ENCODE measurements at regions not wholly inside any gene's neighbourhood (a gene's known extent, or its start where the extent isn't known, plus 50 kb on each side); places are given as distances from the start of the nearest gene placed in this dataset.

- Mint-ChIP-seq H3K27me3 (ENCODE audit: low read depth) (peaks cover 8% of the 10 kb centered on the region), H3K4me3 (no peak overlapping the region), H3K9me3 (no peaks in the 10 kb centered on the region), H3K4me1 (ENCODE audit: low read depth) (no peaks in the 10 kb centered on the region), H3K27ac (no peak overlapping the region), H3K36me3 (ENCODE audit: low read depth) (no peaks in the 10 kb centered on the region)
Observed at GRCh38 chr19:13604902-13605586, 98.8 kb upstream of the CACNA1A start.

- peaks cover 17% of the 10 kb centered on the region for H3K27me3 Mint-ChIP-seq (ENCODE audit: low read depth)
- no peak overlapping the region for H3K27ac Mint-ChIP-seq
- H3K36me3 Mint-ChIP-seq (ENCODE audit: low read depth), result no peaks in the 10 kb centered on the region
- no peaks in the 10 kb centered on the region for H3K9me3 Mint-ChIP-seq
- H3K4me3 Mint-ChIP-seq, result no peak overlapping the region
- peaks cover 2% of the 10 kb centered on the region for H3K4me1 Mint-ChIP-seq (ENCODE audit: low read depth)
Observed at GRCh38 chr19:13600802-13601201, 94.5 kb upstream of the CACNA1A start.

GRCh38 chr19:13600091-13600490 is 93.8 kb upstream of the CACNA1A start:
- Mint-ChIP-seq H3K9me3 (no peaks in the 10 kb centered on the region), H3K4me3 (no peak overlapping the region), H3K27me3 (ENCODE audit: low read depth) (peaks cover 14% of the 10 kb centered on the region), H3K27ac (no peak overlapping the region), H3K36me3 (ENCODE audit: low read depth) (no peaks in the 10 kb centered on the region), H3K4me1 (ENCODE audit: low read depth) (peaks cover 2% of the 10 kb centered on the region)

DNA sequence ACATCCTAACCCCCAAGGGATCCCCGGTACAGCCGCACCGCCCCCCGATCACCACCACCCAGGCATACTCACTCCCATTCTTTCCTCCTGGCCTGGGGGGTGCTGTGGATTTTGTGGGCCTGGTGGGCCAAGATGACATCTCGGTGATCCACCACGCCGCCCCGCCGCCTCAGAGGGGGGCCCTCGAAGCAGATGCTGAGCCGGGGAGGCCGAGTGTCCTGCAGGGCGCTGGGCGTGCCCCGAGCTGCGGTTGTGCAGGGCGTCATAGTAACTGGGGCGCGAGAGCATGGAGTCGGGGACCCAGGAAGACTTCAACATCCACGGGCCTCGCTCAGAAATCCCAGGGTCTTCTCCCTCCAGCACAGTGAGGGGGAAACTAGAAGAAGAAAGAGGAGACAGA is 93.4 kb upstream of the CACNA1A start:
- H3K4me1 Mint-ChIP-seq (ENCODE audit: low read depth), result peaks cover 2% of the 10 kb centered on the region
- H3K27me3 Mint-ChIP-seq (ENCODE audit: low read depth), result peaks cover 10% of the 10 kb centered on the region
- no peak overlapping the region for H3K27ac Mint-ChIP-seq
- H3K4me3 Mint-ChIP-seq, result no peak overlapping the region
- H3K36me3 Mint-ChIP-seq (ENCODE audit: low read depth), result no peaks in the 10 kb centered on the region
- H3K9me3 Mint-ChIP-seq, result no peaks in the 10 kb centered on the region

- H3K27me3 Mint-ChIP-seq (ENCODE audit: low read depth), result peaks cover 13% of the 10 kb centered on the region
- no peaks in the 10 kb centered on the region for H3K36me3 Mint-ChIP-seq (ENCODE audit: low read depth)
- H3K9me3 Mint-ChIP-seq, result no peaks in the 10 kb centered on the region
- no peak overlapping the region for H3K27ac Mint-ChIP-seq
- no peak overlapping the region for H3K4me3 Mint-ChIP-seq
- peaks cover 2% of the 10 kb centered on the region for H3K4me1 Mint-ChIP-seq (ENCODE audit: low read depth)
Observed at GRCh38 chr19:13598098-13598497, 91.8 kb upstream of the CACNA1A start.

GRCh38 chr19:13597640-13598039 is 91.4 kb upstream of the CACNA1A start:
- Mint-ChIP-seq H3K27me3 (ENCODE audit: low read depth) (peaks cover 13% of the 10 kb centered on the region), H3K4me3 (no peak overlapping the region), H3K9me3 (no peaks in the 10 kb centered on the region), H3K27ac (no peak overlapping the region), H3K4me1 (ENCODE audit: low read depth) (peaks cover 2% of the 10 kb centered on the region), H3K36me3 (ENCODE audit: low read depth) (no peaks in the 10 kb centered on the region)

DNA sequence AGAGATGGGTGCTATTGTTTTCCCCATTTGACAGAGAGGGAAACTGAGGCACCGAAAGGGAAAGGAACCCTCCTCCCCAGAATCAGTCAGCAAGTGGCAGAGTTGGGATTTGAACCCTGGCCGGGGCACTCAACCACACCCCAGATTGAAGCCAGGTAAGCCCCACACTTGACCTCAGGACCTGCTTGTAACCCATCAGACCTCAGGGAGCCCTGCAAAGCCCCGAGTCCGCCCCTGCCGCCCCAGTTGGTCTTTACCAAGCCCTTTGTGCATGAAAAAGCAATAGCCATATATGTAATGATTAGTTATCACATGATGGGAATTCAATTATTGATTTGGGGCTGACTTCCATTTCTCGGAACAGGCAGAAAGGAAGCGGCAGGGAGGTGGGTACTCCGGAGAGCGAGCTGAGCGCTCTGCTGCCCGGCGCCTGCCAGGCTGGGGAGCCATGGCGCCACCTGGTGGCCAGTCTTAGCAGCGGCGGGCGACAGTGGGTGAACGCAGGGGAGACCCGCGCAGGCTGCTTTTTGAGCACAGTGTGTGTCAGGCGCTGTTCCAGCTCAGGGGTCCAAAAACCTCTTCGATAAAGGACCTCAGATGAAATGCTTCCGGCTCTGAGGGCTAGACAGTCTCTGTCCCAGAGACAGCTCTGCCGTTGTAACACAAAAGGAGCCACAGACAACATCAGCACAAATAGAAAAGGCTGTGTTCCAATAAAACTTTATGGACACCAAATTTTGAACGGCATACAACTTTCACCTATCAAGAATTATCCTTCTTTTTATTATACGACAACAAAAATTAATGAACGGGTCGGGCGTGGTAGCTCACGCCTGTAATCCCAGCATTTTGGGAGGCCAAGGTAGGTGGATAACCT is 82.9 kb upstream of the CACNA1A start:
- Mint-ChIP-seq H3K27me3 (ENCODE audit: low read depth) (peaks cover 10% of the 10 kb centered on the region), H3K27ac (no peak overlapping the region), H3K9me3 (no peaks in the 10 kb centered on the region), H3K4me1 (ENCODE audit: low read depth) (no peaks in the 10 kb centered on the region), H3K4me3 (no peak overlapping the region), H3K36me3 (ENCODE audit: low read depth) (no peaks in the 10 kb centered on the region)

- Mint-ChIP-seq H3K27ac (no peak overlapping the region), H3K36me3 (ENCODE audit: low read depth) (no peaks in the 10 kb centered on the region), H3K9me3 (no peaks in the 10 kb centered on the region), H3K4me3 (no peak overlapping the region), H3K4me1 (ENCODE audit: low read depth) (no peaks in the 10 kb centered on the region), H3K27me3 (ENCODE audit: low read depth) (peaks cover 7% of the 10 kb centered on the region)
Observed at GRCh38 chr19:13585512-13585911, 79.2 kb upstream of the CACNA1A start.

DNA sequence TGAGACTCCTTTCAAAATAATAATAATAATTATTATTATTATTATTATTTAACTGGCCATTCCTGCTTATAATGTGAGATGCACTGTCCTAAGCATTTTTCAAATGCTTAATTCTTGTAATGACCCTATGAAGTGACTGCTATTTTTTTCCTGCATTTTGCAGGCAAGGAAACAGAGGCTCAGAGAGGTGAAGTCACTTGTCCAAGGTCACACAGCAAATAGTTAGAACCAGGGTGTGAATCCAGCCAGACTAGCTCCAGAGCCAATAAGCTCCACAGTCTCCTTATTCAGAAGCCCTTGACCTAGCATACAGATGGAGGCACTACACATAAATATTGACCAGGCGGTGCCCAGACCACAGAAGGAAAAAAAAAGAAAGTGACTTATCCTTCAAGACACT is 77.5 kb upstream of the CACNA1A start:
- Mint-ChIP-seq H3K27ac (no peak overlapping the region), H3K4me3 (no peak overlapping the region), H3K4me1 (ENCODE audit: low read depth) (no peaks in the 10 kb centered on the region), H3K36me3 (ENCODE audit: low read depth) (no peaks in the 10 kb centered on the region), H3K27me3 (ENCODE audit: low read depth) (peaks cover 7% of the 10 kb centered on the region), H3K9me3 (no peaks in the 10 kb centered on the region)

DNA sequence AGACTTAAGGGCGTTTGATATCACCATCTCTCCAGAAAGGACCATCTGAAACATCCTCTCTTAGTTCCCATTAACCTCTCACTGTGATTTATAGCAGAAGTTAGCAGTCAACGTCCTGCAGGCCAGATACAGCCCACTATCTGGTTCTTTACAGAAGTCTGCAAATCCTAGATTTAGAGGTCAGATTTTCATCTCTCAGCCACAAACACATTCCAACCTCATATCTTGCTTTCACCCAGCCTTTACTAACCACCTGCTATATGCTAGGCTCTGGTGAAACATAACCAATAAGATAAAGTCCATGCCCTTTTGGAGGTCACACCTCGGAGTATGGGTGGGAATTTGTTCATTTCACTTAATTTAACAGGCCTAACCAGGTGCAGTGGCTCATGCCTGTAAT is 76.8 kb upstream of the CACNA1A start:
- Mint-ChIP-seq H3K4me3 (no peak overlapping the region), H3K27ac (no peak overlapping the region), H3K27me3 (ENCODE audit: low read depth) (peaks cover 9% of the 10 kb centered on the region), H3K36me3 (ENCODE audit: low read depth) (no peaks in the 10 kb centered on the region), H3K4me1 (ENCODE audit: low read depth) (no peaks in the 10 kb centered on the region), H3K9me3 (peaks cover 3% of the 10 kb centered on the region)

DNA sequence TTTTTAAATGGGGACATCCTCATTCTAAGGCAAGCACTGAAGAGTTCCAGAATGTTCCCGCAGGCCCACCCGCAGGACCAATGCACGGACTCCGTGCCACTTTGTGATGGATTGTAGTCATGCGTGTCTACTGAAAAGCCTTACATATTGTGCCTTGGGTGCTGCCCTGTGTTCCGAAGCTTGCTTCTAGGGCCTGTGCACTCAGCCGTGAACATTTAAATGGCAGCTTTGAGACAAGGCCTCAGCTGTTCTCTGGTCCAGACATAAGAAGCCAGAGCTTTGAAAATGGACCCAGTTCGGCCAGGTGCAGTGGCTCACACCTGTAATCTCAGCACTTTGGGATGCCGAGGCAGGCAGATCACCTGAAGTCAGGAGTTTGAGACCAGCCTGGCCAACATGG is 75.3 kb upstream of the CACNA1A start:
- peaks cover 13% of the 10 kb centered on the region for H3K9me3 Mint-ChIP-seq
- H3K27me3 Mint-ChIP-seq (ENCODE audit: low read depth), result peaks cover 10% of the 10 kb centered on the region
- H3K4me1 Mint-ChIP-seq (ENCODE audit: low read depth), result no peaks in the 10 kb centered on the region
- H3K27ac Mint-ChIP-seq, result no peak overlapping the region
- H3K36me3 Mint-ChIP-seq (ENCODE audit: low read depth), result no peaks in the 10 kb centered on the region
- H3K4me3 Mint-ChIP-seq, result no peak overlapping the region

DNA sequence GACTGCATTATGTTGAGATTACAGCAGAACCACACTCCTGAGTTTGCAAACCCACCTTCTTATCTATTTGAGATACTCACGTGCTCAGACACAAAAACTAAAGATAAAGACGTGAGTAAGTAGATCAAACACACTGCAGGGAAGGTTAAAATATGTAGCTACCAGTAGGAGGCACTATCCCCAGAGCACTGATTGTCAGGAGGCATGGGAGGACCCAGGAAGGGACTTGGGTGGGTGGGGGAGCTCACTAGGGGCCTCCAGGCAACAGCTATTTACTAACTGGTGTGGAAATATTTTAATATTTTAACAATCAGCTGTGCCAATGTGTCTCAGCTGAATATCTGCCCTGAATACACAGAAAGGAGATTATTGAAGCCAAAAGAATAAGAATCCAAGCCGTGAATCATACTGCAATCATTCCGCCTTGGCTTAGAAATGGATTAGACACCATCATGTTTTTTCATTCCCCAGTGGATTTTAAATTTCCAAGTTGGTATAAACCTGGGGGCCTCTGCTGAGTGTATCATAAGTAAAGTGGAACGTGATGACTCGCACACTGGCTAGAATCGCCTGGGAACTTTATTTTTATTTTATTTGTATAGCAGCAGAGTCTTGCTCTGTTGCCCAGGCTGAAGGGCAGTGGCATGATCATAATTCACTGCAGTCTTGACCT is 73.2 kb upstream of the CACNA1A start:
- Mint-ChIP-seq H3K9me3 (peaks cover 16% of the 10 kb centered on the region), H3K4me1 (ENCODE audit: low read depth) (no peaks in the 10 kb centered on the region), H3K27ac (no peak overlapping the region), H3K36me3 (ENCODE audit: low read depth) (no peaks in the 10 kb centered on the region), H3K4me3 (no peak overlapping the region), H3K27me3 (ENCODE audit: low read depth) (peaks cover 3% of the 10 kb centered on the region)

DNA sequence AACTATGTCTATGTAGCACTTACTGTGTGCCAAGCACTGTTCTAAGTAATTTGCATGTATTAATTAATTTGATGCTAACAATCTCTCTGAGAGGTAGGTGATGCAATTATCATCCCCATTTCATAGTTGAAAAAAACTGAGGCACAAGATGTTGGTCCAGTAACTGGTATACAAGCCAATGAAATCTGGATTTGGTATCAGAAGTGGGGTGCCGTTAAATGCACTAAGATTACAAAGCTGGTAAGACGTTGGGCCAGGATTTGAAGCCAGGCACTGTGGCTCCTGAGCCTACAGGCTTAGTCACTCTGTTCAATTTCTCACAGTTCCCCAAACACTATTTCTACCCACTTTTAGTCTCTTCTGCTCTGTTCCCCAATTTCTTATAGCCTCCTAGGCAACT is 70.4 kb upstream of the CACNA1A start:
- no peaks in the 10 kb centered on the region for H3K4me1 Mint-ChIP-seq (ENCODE audit: low read depth)
- no peak overlapping the region for H3K27ac Mint-ChIP-seq
- H3K9me3 Mint-ChIP-seq, result peaks cover 16% of the 10 kb centered on the region
- H3K4me3 Mint-ChIP-seq, result no peak overlapping the region
- H3K36me3 Mint-ChIP-seq (ENCODE audit: low read depth), result no peaks in the 10 kb centered on the region
- peaks cover 3% of the 10 kb centered on the region for H3K27me3 Mint-ChIP-seq (ENCODE audit: low read depth)

- no peak overlapping the region for H3K4me3 Mint-ChIP-seq
- H3K9me3 Mint-ChIP-seq, result peaks cover 16% of the 10 kb centered on the region
- H3K4me1 Mint-ChIP-seq (ENCODE audit: low read depth), result no peaks in the 10 kb centered on the region
- H3K36me3 Mint-ChIP-seq (ENCODE audit: low read depth), result no peaks in the 10 kb centered on the region
- H3K27me3 Mint-ChIP-seq (ENCODE audit: low read depth), result peaks cover 3% of the 10 kb centered on the region
- H3K27ac Mint-ChIP-seq, result no peak overlapping the region
Observed at GRCh38 chr19:13574933-13575332, 68.7 kb upstream of the CACNA1A start.

Measured in T-helper 1 cell treated with Interleukin-12 subunit alpha and Interleukin-12 subunit beta and Interleukin-4 antibody, amounts not matched to agents 30 μg/mL and 1 μg/mL, for 36 hours (primary cell).